ENCODE measurements at regions not wholly inside any gene's neighbourhood (a gene's known extent, or its start where the extent isn't known, plus 50 kb on each side); places are given as distances from the start of the nearest gene placed in this dataset.
"Not testable (repeated sequence)": the region's sequence is repeated elsewhere in the genome, so short reads cannot be mapped to it uniquely, and the experiment has no call there.

DNA sequence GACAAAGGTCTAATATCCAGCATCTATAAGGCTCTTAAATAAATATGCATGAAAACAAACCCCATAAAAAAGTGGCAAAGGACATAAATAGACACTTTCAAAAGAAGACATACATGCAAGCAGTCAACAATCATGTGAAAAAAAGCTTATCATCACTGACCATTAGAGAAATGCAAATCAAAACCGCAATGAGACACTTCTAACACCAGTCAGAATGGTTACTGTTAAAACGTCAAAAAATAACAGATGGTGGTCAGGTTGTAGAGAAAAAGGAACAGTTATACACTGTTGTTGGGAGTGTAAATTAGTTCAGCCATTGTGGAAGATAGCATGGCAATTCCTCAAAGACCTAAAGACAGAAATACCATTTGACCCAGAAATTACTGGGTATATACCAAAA, 440.7 kb upstream of the KCNMB2 start:
- no peak for DNase-seq

DNA sequence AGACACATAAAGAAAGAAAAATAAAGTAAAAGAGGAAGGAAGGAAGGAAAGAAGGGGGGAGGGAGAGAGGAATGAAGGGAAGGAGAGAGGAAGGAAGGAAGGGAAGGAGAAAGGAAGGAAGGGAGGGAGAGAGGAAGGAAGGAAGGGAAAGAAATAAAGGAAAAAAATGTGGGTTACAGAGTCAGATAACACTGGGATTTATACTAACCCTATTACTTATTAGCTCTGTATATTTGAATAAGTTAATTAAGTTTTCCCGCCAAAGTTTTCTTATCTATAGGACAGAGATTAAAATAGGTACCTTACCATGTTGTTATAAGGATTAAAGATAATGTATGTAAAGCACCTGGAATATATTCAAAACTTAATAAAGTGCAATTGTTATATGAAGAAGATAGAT, 439.3 kb upstream of the KCNMB2 start:
- no peak for DNase-seq

DNA sequence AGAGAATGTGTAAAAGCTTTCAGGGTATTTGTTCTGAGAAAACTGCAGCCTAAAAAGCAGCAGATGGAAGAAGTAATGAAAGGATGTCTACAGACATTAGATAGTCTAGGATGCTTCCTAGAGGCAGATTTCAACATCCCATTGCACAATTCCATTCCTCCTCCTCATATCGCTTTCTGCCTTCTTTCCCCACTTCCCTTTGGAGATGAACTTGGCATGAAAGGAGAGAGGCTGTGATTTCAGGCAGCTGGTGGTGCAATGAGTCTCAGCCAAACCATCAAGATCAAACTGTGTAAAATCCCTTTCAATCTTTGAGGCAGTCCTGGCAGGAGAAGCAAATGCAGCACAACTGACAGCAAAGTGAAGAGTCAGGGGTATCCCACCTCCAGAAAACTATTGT, 438.7 kb upstream of the KCNMB2 start:
- no peak for DNase-seq

DNA sequence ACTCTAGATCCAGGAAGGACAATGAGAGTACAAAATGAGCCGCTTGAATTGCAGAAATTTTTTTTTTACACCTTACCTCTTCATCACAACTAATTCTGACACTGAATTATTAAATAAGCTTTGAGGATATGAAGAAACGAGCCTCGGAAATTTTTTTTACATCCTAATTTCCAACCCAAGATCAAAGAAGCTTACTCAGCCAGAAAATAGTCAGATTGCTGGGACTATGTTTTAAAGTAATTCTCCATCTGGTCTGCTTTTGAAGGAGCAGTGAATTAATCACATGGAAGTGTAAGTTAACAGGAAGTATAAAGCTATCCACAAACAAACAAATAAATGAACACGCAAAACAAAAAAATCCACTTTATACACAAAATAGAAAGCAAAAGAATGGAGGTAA, 437.0 kb upstream of the KCNMB2 start:
- no peak for DNase-seq

DNA sequence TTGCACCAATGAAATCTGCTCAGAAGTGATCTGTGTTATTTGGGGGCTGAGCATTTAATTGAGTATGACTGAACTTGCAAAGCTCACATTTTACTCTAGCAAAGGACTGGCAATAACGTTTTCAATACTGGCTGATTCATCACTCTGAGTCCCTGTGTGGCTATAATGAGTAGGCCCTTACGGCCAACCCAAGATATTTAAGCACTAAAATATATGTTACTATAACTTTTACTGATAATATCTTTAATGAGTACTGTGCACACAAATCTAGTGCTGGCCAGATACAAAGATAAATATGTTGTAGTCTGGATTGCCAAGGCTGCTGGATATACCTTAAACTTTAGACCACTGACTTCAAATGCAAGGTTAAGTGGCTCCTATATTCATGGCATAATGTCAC, 436.4 kb upstream of the KCNMB2 start:
- no peak for DNase-seq

DNA sequence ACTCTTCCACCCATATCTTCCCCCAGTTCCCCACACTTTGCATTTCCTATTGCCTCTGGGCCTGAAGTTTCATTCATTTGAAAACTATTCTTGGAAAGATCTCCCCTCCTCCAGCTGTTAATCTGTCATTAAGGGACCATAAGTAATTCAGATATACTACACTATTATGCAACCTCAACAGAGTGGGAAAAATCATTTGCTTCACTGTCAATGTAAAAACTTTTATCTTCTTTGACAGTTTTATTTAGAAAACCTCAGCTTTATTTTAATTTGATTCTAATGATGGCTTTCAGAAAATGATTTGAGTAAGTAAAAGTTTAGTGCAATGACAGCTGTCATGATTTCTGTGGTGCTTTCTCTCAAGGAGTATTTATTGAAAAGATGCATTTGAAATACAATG, 435.3 kb upstream of the KCNMB2 start:
- no peak for DNase-seq

DNA sequence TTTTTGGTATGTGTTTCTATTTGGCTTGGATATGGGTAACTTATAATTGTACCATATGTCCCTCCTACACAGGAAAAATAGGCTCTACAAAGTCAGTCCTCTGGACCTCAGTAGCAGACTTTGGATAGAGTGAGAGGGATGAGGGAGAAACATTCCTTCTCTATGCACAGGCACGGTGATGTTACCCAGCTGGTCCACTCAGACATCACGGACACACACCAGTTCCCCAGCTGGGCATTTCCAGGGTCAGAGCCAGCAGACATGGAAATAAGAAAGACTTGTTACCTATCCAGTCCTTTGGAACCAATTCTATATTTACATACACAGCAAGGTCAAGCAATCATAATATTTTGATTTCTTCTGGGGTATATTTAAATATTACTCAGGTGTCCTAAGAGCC, 433.1 kb upstream of the KCNMB2 start:
- no peak for DNase-seq

DNA sequence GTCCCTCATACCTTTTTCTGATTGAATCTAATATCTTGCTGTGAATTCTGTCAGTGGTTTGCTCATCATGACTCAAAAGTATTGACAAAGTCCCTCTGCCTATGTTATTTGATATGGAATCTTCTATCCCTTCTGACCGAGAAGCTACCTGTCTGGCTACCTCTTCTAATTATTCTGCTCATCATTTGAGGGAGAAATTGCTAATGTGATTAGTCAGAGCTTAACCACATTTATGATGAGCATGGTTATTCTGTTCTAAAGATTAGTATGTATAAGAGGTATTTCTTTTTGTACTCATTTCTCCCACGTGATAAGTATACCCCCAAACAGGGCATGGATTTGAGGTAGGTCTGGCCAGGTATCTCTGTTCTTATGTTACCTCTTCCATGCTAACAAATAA, 428.4 kb upstream of the KCNMB2 start:
- DNase-seq, result no peak

DNA sequence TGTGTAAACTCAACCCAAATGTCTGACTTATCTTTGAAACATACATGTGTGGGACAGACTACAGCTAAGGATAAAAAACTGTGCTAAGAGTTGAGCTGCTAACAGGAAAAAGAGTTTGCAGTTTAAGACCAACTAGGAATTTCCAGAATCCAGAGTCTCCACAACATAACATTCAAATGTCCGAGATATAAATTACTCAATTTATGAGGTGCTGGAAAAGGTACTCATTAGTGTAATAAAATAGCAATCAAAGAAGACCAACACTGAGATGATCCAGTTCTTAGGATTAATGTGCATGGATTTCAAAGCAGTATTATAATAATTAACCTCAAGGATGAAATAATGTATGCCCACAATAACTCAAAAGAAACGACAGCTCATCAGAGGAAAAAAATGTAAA, 426.5 kb upstream of the KCNMB2 start:
- DNase-seq, result no peak

DNA sequence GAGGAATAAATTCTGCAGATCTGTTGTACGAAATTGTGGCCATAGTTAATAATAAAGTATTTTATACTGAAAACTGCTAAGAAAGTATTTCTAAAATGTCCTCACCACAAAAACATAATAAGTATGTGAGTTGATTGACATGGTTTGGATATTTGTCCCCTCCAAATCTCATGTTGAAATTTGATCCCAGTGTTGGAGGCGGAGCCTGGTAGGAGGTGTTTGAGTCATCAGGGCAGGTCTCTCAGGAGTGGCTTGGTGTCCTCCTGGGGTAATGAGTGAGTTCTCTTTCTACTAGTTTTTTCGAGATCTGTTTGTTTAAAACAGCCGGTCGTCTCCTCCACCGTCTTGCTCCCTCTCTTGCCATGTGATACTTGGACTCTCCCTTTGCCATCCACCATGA, 424.1 kb upstream of the KCNMB2 start:
- DNase-seq, result no peak

DNA sequence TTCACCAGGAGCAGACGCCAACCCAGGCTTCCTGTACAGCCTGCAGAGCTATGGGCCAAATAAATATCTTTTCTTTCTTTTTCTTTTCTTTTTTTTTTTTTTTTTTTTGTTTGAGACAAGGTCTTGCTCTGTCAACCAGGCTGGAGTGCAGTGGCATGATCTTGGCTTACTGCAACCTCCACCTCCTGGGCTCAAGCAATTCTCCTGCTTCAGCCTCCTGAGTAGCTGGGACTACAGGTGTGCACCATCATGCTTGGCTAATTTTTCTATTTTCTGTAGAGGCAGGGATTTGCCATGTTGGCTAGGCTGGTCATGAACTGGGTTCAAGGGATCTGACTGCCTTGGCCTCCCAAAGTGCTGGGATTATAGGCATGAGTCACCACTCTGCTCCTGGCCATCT, 423.7 kb upstream of the KCNMB2 start:
- DNase-seq, result not testable (repeated sequence)

DNA sequence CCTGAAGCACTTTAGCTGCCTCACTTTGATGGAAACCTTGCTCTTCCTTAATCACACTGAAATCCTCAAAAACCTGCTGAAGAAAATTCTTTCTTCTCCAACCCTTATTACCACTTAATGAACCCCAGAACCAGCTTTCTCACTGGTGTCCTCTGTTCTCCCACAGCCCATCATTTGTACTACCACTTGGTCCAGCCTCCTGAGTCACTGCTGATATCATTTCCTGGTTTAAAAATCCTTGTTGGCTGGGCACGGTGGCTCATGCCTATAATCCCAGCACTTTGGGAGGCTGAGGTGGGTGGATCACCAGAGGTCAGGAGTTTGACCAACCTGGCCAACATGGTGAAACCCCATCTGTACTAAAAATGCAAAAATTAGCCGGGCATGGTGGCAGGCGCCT, 418.6 kb upstream of the KCNMB2 start:
- DNase-seq, result no peak

DNA sequence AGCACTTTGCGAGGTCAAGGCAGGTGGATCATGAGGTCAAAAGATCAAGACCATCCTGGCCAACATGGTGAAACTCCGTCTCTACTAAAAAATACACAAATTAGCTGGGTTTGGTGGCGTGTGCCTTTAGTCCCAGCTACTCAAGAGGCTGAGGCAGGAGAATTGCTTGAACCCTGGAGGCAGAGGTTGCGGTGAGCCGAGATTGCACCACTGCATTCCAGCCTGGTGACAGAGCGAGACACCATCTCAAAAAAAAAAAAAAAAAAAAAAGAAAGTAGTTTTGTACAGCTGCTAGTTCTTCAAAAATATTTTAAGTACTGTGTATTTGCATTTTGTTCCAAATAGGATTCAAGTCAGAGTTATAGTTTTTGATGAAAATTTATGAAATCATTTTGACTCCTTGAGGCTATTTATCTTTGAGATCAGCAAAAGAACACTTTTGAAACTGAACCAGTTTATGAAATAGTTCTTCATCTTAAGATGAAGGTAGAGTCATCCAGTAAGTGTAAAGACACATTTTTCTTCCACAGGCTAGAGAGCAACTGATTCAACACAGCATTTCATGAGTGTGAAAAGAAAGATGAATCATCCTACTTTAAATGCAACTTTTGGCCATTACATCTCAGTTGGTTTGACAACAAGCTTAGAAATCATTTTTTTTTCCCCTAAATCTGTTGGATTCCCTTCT, 416.5 kb upstream of the KCNMB2 start:
- DNase-seq, result not testable (repeated sequence)

DNA sequence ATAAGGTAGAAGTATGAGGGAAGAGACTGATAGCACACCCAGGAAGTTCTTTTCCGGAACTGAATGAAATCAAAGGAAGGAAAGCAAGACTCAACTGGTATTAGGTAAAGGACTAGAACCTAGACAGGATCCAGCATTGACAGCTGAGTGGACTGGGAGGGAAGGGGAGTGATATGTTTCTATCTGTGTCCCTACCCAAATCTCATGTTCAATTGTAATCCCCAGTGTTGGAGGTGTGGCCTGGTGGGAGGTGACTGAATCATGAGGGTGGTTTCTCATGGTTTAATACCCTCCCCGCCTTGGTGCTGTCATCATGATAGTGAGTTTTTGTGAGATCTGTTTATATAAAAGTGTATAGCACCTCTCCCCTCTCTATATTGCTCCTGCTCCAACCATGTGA, 415.9 kb upstream of the KCNMB2 start:
- no peak for DNase-seq

DNA sequence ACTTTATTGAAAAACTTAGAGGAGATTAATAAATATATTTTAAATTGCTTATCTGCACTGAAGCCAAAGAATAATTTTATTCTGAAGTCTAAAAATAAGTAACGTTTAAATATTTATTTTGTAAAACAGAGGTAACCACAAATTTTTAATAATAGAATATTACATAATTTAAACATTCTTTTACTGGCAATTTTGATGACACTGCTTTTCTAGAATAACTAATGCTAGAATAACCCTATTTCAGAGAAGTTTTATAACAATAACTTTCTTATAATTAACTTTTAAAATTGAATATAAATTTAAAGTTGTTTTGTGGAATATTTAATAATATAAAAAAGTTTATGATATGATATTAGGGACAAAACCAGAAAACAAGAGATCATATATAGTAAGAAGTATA, 409.6 kb upstream of the KCNMB2 start:
- no peak for DNase-seq

DNA sequence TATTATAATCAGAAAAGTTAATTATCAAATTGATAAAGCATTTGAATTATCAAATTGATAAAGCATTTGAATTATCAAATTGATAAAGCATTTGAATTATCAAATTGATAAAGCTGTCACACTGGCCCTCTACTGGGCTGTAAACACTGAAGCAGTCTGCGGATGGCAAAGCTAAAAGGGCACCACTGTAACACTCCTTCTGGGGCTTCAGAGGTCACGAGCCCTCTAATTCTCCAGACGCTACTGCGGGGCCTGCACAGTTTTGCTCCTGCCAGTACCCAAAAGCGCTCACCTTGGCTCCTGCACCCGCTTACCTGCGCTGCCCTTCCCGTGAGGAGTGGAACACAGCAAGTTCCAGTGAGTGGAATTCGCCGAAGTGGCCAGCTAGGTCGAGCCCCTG, 409.0 kb upstream of the KCNMB2 start:
- no peak for DNase-seq

DNA sequence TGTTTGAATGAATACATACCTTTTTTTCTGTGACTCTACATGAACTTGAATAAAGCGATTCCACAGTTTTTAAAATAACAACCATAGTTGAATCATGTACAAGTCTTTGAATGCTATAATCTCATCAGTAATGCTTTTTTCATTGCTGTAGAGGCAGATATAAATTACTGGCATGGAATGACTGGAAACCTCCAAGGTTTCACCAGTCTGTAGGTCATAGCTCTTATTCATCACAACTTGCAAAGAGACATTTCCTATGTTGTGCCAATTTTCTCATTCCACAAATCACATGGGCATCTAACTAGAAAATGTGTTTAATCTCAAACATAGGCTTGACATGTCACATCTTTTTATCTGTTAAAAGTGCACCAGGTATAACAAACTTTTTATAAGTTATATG, 407.1 kb upstream of the KCNMB2 start:
- no peak for DNase-seq

DNA sequence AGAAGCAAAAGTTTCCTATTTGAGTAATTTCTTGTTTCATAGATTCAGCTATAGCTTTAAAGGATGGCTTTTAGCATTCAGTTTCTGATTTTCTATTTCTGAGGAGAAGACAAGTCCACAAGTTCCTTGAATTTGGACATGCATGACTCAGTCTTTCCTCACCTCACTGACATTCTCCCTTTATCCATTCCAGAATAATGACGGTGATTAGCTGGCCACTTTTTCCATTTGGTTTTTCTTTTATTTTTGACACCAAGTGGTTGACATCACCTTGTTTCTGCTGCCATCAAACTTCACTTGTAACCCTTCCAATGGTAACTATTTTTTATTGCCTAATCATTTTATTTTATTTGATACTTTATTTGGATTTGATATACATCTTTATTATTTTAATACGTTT, 404.4 kb upstream of the KCNMB2 start:
- DNase-seq, result no peak

DNA sequence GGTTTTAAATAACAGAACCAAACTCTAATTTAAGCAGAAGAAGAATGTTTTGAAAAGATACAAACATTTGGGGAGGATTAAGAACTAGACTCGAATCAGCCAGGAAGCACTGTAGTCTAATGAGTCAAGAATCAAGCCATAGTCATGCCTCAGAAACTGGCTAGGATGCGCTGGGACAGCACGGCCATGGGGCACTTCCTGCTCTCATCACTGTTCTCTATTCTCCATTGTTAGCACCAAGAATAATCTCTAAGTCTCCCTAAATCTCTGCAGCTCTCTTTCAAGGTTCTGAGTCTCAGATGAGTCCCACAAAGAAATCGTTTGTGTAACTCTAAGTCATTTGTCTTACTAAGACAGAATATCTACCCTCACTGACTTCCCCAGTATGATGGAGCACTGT, 399.0 kb upstream of the KCNMB2 start:
- DNase-seq, result no peak

DNA sequence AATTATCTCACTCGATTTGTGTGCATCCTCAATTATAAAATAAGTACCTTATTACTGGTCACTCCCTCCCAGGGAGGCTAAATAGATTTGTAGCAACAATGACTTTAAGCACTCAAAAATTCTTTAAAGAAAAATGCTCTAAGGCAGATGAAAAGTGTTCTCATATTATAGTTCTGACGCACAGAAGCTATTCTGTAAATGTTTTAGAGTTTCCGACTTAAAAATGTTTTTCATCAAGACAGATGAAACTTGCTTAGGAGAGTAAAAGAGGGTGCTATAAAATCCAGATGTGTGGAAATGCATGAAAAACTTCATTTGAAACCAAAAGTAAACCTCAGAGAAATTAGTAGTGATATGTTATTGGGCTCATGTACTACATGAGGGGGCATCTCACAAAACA, 398.4 kb upstream of the KCNMB2 start:
- DNase-seq, result no peak

DNA sequence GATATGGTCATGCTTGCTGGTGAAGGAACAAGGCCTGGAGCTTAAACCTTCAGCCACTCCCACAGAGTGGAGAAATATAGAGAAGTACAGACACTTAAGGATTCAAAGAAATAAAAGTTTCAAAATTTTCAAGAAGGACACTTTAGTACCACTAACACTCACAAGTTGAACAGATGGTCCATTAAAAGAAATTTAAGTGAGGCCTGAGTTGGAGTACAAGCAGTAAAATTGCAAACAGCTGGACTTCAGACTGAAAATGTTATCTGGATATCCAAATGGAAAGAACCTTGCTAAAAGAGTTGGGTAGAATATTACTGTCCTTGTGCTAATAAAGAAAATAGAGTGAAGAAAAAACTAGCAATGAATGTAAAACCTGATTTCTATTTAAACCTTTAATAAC, 397.1 kb upstream of the KCNMB2 start:
- DNase-seq, result no peak

DNA sequence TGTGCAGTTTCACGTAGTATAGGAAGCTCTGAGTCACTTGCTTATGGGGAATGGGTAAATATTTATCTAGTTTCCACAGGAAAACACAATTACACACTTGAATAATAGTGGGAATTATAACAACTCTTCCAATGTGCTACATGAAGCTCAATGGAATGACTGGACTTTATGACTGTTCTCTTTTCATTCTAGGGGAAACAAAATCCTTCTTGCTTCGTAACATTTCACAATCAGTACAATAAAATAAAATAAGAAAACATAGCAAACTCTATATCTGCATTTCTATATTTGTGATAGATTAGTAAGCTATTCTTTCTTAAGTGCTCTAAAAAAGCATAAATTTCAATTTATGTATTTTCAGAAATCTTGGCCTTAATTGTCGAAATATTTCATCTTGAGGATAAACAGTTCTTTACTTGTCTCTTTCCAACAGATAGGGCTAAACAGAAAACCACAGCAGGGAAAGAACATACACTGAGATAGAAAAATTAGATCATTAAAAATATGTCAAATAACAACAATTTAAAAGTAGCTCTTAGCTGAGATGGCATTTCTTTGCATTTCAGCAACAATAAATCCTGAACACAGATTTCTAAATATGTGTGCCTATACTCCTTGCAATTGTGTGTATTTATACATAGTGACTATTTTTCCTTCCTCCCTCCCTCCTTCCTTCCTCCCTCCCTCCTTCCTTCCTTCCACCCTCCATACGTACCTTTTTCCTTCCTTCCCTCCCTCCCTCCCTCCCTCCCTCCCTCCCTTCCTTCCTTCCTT, 395.5 kb upstream of the KCNMB2 start:
- peak; percentile 17 for DNase-seq

DNA sequence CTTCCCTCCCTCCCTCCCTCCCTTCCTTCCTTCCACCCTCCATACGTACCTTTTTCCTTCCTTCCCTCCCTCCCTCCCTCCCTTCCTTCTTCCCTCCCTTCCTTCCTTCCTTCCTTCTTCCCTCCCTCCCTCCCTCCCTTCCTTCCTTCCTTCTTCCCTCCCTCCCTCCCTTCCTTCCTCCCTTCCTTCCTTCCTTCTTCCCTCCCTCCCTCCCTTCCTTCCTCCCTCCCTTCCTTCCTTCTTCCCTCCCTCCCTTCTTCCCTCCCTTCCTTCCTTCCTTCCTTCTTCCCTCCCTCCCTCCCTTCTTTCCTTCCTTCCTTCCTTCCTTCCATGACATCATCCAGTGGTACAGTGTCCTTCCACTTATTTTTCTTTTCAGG, 394.9 kb upstream of the KCNMB2 start:
- not testable (repeated sequence) for DNase-seq

DNA sequence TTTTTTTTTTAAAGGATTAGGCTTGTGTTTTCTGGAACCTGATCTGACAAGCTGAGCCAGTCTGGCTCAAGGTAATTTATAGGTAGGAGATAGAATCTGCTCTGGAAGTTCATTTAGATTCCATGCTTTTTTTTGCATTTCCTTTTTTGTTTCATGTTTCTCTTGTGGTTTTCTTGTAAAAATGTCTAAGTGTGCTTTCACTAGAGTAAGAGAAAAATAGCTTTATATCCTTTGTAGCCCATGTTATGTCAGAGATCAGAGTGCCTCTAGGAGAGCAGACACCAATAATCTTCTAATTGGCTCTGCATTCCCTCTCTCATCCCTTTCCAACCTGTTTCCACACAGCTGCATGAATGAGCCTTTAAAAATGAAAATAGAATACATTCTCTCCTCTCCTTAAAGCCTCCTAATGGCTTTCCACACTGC, 389.8 kb upstream of the KCNMB2 start:
- peak; percentile 47 for DNase-seq

DNA sequence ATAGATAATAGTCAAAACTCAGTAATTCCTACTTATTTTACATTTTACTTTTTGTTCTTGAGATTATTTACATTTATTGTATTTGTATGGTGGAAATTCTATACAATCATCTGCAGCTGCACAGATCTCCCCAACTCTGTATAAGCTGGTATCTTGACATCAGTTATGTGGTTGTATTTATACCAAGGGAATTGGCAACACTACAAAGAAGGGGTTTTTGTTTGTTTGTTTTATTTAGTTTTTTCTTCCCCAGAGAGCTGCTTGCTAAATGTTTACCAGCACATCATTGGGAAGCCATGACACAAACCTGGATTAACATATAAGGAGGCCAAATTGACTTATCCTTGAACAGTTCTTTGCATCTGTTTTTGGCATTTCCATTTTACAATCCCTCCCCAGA, 389.2 kb upstream of the KCNMB2 start:
- no peak for DNase-seq
